Astrocyte (in vitro differentiated cells and primary cell): ENCODE measurements at regions not wholly inside any gene's neighbourhood (a gene's known extent, or its start where the extent isn't known, plus 50 kb on each side); places are given as distances from the start of the nearest gene placed in this dataset.

ENCODE experiments used
- DNase-seq: peaks from one replicate; pipeline ENCODE4 v3.0.0-alpha.2; 2010; ENCODE audit warnings: low read depth
- FAIRE-seq: peaks from 2 replicates; lab custom pipeline; 2011; peaks lifted over from hg19 to GRCh38; lab: Jason Lieb, UNC
- H2AFZ ChIP-seq: 2 replicates; pipeline ENCODE4 v1.6.0; 2012; ENCODE audit warnings: low read depth, low read length, inconsistent platforms
- H3K27ac ChIP-seq: 2 replicates; pipeline ENCODE4 v1.5.1; 2011; ENCODE audit warnings: low read depth, low read length, inconsistent platforms
- H3K27me3 ChIP-seq: 2 replicates; pipeline ENCODE4 v1.6.0; 2011; ENCODE audit warnings: low read length, inconsistent platforms; ENCODE audit not compliant: insufficient read depth
- H3K36me3 ChIP-seq: 2 replicates; pipeline ENCODE4 v1.5.1; 2011; ENCODE audit warnings: low read length, inconsistent platforms; ENCODE audit not compliant: insufficient read depth
- H3K4me1 ChIP-seq: 2 replicates; pipeline ENCODE4 v1.5.1; 2011; ENCODE audit warnings: low read length, inconsistent platforms; ENCODE audit not compliant: insufficient read depth
- H3K4me2 ChIP-seq: 2 replicates; pipeline ENCODE4 v1.6.0; 2012; ENCODE audit warnings: low read length, inconsistent platforms
- H3K4me3 ChIP-seq: 2 replicates; pipeline ENCODE4 v1.5.1; 2011; ENCODE audit warnings: low read depth, mild to moderate bottlenecking, low read length, inconsistent platforms; ENCODE audit not compliant: insufficient read depth
- H3K79me2 ChIP-seq: 2 replicates; pipeline ENCODE4 v1.6.0; 2012; ENCODE audit warnings: mild to moderate bottlenecking, low read length, inconsistent platforms; ENCODE audit not compliant: insufficient read depth
- H3K9ac ChIP-seq: 2 replicates; pipeline ENCODE4 v1.6.0; 2012; ENCODE audit warnings: mild to moderate bottlenecking, low read length, inconsistent platforms
- H3K9me3 ChIP-seq: 2 replicates; pipeline ENCODE4 v1.5.1; 2012; ENCODE audit warnings: low read depth, mild to moderate bottlenecking, low read length, inconsistent platforms; ENCODE audit not compliant: insufficient read depth
- H4K20me1 ChIP-seq: 2 replicates; pipeline ENCODE4 v1.6.0; 2012; ENCODE audit warnings: low read length, inconsistent platforms; ENCODE audit not compliant: insufficient read depth
- H3K27ac Mint-ChIP-seq: one replicate; pipeline ENCODE4 v1.8.0; 2021; ENCODE audit warnings: mild to moderate bottlenecking, mixed read lengths; ENCODE audit not compliant: unreplicated experiment
- H3K27me3 Mint-ChIP-seq: one replicate; pipeline ENCODE4 v1.8.0; 2021; ENCODE audit warnings: low read depth, mixed read lengths; ENCODE audit not compliant: unreplicated experiment
- H3K36me3 Mint-ChIP-seq: one replicate; pipeline ENCODE4 v1.8.0; 2021; ENCODE audit warnings: low read depth, mixed read lengths; ENCODE audit not compliant: unreplicated experiment
- H3K4me1 Mint-ChIP-seq: one replicate; pipeline ENCODE4 v1.8.0; 2021; ENCODE audit warnings: low read depth, mixed read lengths; ENCODE audit not compliant: unreplicated experiment
- H3K4me3 Mint-ChIP-seq: one replicate; pipeline ENCODE4 v1.8.0; 2021; ENCODE audit warnings: mild to moderate bottlenecking, moderate library complexity, mixed read lengths; ENCODE audit not compliant: unreplicated experiment
- H3K9me3 Mint-ChIP-seq: one replicate; pipeline ENCODE4 v1.8.0; 2021; ENCODE audit warnings: mild to moderate bottlenecking, mixed read lengths; ENCODE audit not compliant: unreplicated experiment
- CTCF ChIP-seq: IDR thresholded peaks from 2 replicates; pipeline ENCODE4 v1.5.1; 2011; ENCODE audit warnings: low read depth, mild to moderate bottlenecking, inconsistent platforms, low read length, moderate library complexity; ENCODE audit not compliant: insufficient read depth
- EZH2 ChIP-seq: IDR thresholded peaks from 2 replicates; pipeline ENCODE4 v1.6.1; 2012; ENCODE audit warnings: mild to moderate bottlenecking, low read length, inconsistent platforms; ENCODE audit not compliant: insufficient read depth

- DNase-seq: no peak
- H3K9me3 Mint-ChIP-seq: no peaks in the 10 kb centered on the region
Measured at GRCh38 chr12:76247992-76248391, 100.2 kb downstream of the BBS10 start.

GRCh38 chr12:76247026-76247646 is 101.1 kb downstream of the BBS10 start:
- TF ChIP-seq CTCF (no peak), EZH2 (no peak)
- H3K27me3 Mint-ChIP-seq: no peaks in the 10 kb centered on the region
- H3K9me3 Mint-ChIP-seq: no peaks in the 10 kb centered on the region
- no peak overlapping the region for H2AFZ ChIP-seq
- H3K36me3 ChIP-seq: no peaks in the 10 kb centered on the region
- DNase-seq (no peak), FAIRE-seq (no peak)
- H3K27me3 ChIP-seq: no peaks in the 10 kb centered on the region
- H3K4me3 Mint-ChIP-seq: no peak overlapping the region
- no peaks in the 10 kb centered on the region for H3K9me3 ChIP-seq
- no peaks in the 10 kb centered on the region for H3K79me2 ChIP-seq
- H3K4me3 ChIP-seq: no peak overlapping the region
- no peak overlapping the region for H3K27ac Mint-ChIP-seq
- peaks cover 9% of the 10 kb centered on the region for H3K4me1 ChIP-seq
- H4K20me1 ChIP-seq: no peaks in the 10 kb centered on the region
- no peaks in the 10 kb centered on the region for H3K36me3 Mint-ChIP-seq
- no peak overlapping the region for H3K4me2 ChIP-seq
- H3K4me1 Mint-ChIP-seq: peaks cover 23% of the 10 kb centered on the region
- H3K27ac ChIP-seq: no peak overlapping the region
- H3K9ac ChIP-seq: no peak overlapping the region

More at GRCh38 chr12:76247992-76248391, 100.2 kb downstream of the BBS10 start:
- no peak for FAIRE-seq
- TF ChIP-seq EZH2: no peak
- TF ChIP-seq CTCF: no peak
- Histone ChIP-seq H3K79me2 (no peaks in the 10 kb centered on the region), H3K9me3 (no peaks in the 10 kb centered on the region), H3K9ac (no peak overlapping the region), H3K27ac (no peak overlapping the region), H3K4me2 (no peak overlapping the region), H3K4me1 (peaks cover 5% of the 10 kb centered on the region), H3K4me3 (no peak overlapping the region), H3K36me3 (no peaks in the 10 kb centered on the region), H4K20me1 (no peaks in the 10 kb centered on the region), H2AFZ (no peak overlapping the region), H3K27me3 (no peaks in the 10 kb centered on the region)
- Mint-ChIP-seq H3K36me3 (no peaks in the 10 kb centered on the region), H3K4me1 (peaks cover 23% of the 10 kb centered on the region), H3K27ac (no peak overlapping the region), H3K4me3 (no peak overlapping the region), H3K27me3 (no peaks in the 10 kb centered on the region)

GRCh38 chr12:76246611-76247010 is 101.6 kb downstream of the BBS10 start:
- Mint-ChIP-seq H3K27ac (no peak overlapping the region), H3K9me3 (no peaks in the 10 kb centered on the region), H3K4me1 (peaks cover 23% of the 10 kb centered on the region), H3K4me3 (no peak overlapping the region), H3K27me3 (no peaks in the 10 kb centered on the region), H3K36me3 (no peaks in the 10 kb centered on the region)
- FAIRE-seq (no peak), DNase-seq (no peak)
- H4K20me1 ChIP-seq: no peaks in the 10 kb centered on the region
- no peaks in the 10 kb centered on the region for H3K9me3 ChIP-seq
- no peak for TF ChIP-seq CTCF
- TF ChIP-seq EZH2: no peak
- H3K4me2 ChIP-seq: no peak overlapping the region
- no peaks in the 10 kb centered on the region for H3K79me2 ChIP-seq
- no peak overlapping the region for H2AFZ ChIP-seq
- no peak overlapping the region for H3K9ac ChIP-seq
- H3K36me3 ChIP-seq: no peaks in the 10 kb centered on the region
- no peak overlapping the region for H3K4me3 ChIP-seq
- peaks cover 9% of the 10 kb centered on the region for H3K4me1 ChIP-seq
- H3K27me3 ChIP-seq: no peaks in the 10 kb centered on the region
- no peak overlapping the region for H3K27ac ChIP-seq
